HG02642 (cell line): ENCODE measurements at regions not wholly inside any gene's neighbourhood (a gene's known extent, or its start where the extent isn't known, plus 50 kb on each side); places are given as distances from the start of the nearest gene placed in this dataset.

Source experiments
- ATAC-seq: cut with Tn5 transposase; IDR thresholded peaks from one replicate; pipeline ENCODE4 v1.9.1; 2021; ENCODE audit warnings: mild to moderate bottlenecking; ENCODE audit not compliant: unreplicated experiment, poor library complexity

- no peak for ATAC-seq
Observed at GRCh38 chr16:5633845-5634440, 536.3 kb upstream of the EEF2KMT start.

- no peak for ATAC-seq
Observed at GRCh38 chr16:5622234-5622884, 524.8 kb upstream of the EEF2KMT start.

- no peak for ATAC-seq
Observed at GRCh38 chr16:5621826-5622225, 524.2 kb upstream of the EEF2KMT start.

GRCh38 chr16:5619304-5619703, 521.7 kb upstream of the EEF2KMT start:
- ATAC-seq, result no peak

GRCh38 chr16:5616841-5617240, 519.2 kb upstream of the EEF2KMT start:
- ATAC-seq, result no peak

GRCh38 chr16:5615868-5616642, 518.5 kb upstream of the EEF2KMT start:
- peak; percentile 78 for ATAC-seq

GRCh38 chr16:5607169-5607568, 509.6 kb upstream of the EEF2KMT start:
- no peak for ATAC-seq

GRCh38 chr16:5605404-5605803, 507.8 kb upstream of the EEF2KMT start:
- ATAC-seq, result no peak

- no peak for ATAC-seq
Observed at GRCh38 chr16:5604770-5605169, 507.2 kb upstream of the EEF2KMT start.

- no peak for ATAC-seq
Observed at GRCh38 chr16:5603836-5604235, 506.2 kb upstream of the EEF2KMT start.

GRCh38 chr16:5601957-5602356, 504.4 kb upstream of the EEF2KMT start:
- ATAC-seq, result no peak

GRCh38 chr16:5598793-5599192, 501.2 kb upstream of the EEF2KMT start:
- ATAC-seq, result no peak

- ATAC-seq, result no peak
Observed at GRCh38 chr16:5595849-5596248, 498.3 kb upstream of the EEF2KMT start.

- ATAC-seq, result no peak
Observed at GRCh38 chr16:5590416-5590815, 492.8 kb upstream of the EEF2KMT start.

- no peak for ATAC-seq
Observed at GRCh38 chr16:5589812-5590373, 492.3 kb upstream of the EEF2KMT start.

GRCh38 chr16:5584109-5584508, 486.5 kb upstream of the EEF2KMT start:
- no peak for ATAC-seq

- ATAC-seq, result no peak
Observed at GRCh38 chr16:5582529-5582928, 484.9 kb upstream of the EEF2KMT start.

GRCh38 chr16:5581908-5582307, 484.3 kb upstream of the EEF2KMT start:
- ATAC-seq, result no peak

GRCh38 chr16:5581428-5581827, 483.8 kb upstream of the EEF2KMT start:
- no peak for ATAC-seq

GRCh38 chr16:5580772-5581171, 483.2 kb upstream of the EEF2KMT start:
- no peak for ATAC-seq

- ATAC-seq, result no peak
Observed at GRCh38 chr16:5580296-5580695, 482.7 kb upstream of the EEF2KMT start.
